Chondrocyte (in vitro differentiated cells): ENCODE measurements at regions not wholly inside any gene's neighbourhood (a gene's known extent, or its start where the extent isn't known, plus 50 kb on each side); places are given as distances from the start of the nearest gene placed in this dataset.

Experiments used
- DNase-seq: peaks from one replicate; pipeline ENCODE4 v3.0.0; 2021; ENCODE audit warnings: mixed read lengths, low spot score
- H3K27ac Mint-ChIP-seq: one replicate; pipeline ENCODE4 v1.8.0; 2021; ENCODE audit warnings: mild to moderate bottlenecking, moderate library complexity, mixed read lengths; ENCODE audit not compliant: unreplicated experiment
- H3K27me3 Mint-ChIP-seq: 2 replicates; pipeline ENCODE4 v1.8.0; 2021; ENCODE audit warnings: low read depth, mixed read lengths
- H3K36me3 Mint-ChIP-seq: 2 replicates; pipeline ENCODE4 v1.8.0; 2021; ENCODE audit warnings: low read depth, mixed read lengths
- H3K4me1 Mint-ChIP-seq: 2 replicates; pipeline ENCODE4 v1.8.0; 2021; ENCODE audit warnings: low read depth, mild to moderate bottlenecking, mixed read lengths
- H3K4me3 Mint-ChIP-seq: one replicate; pipeline ENCODE4 v1.8.0; 2021; ENCODE audit warnings: mild to moderate bottlenecking, moderate library complexity, mixed read lengths; ENCODE audit not compliant: unreplicated experiment
- H3K9me3 Mint-ChIP-seq: 2 replicates; pipeline ENCODE4 v1.8.0; 2021; ENCODE audit warnings: low read depth, mixed read lengths
- CTCF ChIP-seq: fragments of 200-600 bp; sonication (generic); IDR thresholded peaks from 2 replicates; pipeline ENCODE4 v1.5.0; 2021; ENCODE audit warnings: antibody characterized with exemption, mild to moderate bottlenecking, moderate library complexity

DNA sequence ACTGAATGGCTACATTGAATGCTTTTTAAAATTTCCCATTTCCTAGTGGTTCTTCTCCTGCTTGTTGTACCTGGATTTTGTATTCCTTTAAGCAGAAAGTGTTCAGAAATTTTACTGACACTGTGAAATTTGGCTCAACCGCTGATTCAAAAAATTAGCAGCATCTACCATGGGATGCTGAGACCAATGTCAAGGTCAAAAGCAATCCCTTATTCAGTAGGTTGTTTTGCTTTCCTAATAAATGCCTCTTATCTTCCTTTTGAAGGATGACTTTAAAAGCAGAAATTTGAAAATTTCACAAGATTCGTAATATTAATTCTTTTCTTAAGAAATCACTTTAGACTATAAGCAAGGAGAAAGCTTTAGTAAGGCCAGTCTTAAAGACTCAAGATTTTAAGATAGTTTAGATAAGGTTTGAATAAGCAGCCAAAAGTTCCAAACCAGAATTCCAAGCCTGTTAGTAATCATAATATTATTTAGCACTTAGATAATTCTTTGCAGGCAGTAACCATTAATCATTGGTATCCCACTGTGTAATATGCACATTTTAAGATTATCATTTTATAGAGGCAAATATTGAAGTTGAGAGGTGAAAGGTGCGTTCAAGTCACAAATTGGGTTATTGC is 508.8 kb downstream of the ANKRD50 start:
- Mint-ChIP-seq H3K36me3 (no peaks in the 10 kb centered on the region), H3K9me3 (no peaks in the 10 kb centered on the region), H3K4me1 (peaks cover 66% of the 10 kb centered on the region), H3K4me3 (no peak overlapping the region), H3K27ac (peak overlapping the region; percentile 49), H3K27me3 (no peaks in the 10 kb centered on the region)
- TF ChIP-seq CTCF, result no peak
- no peak for DNase-seq

DNA sequence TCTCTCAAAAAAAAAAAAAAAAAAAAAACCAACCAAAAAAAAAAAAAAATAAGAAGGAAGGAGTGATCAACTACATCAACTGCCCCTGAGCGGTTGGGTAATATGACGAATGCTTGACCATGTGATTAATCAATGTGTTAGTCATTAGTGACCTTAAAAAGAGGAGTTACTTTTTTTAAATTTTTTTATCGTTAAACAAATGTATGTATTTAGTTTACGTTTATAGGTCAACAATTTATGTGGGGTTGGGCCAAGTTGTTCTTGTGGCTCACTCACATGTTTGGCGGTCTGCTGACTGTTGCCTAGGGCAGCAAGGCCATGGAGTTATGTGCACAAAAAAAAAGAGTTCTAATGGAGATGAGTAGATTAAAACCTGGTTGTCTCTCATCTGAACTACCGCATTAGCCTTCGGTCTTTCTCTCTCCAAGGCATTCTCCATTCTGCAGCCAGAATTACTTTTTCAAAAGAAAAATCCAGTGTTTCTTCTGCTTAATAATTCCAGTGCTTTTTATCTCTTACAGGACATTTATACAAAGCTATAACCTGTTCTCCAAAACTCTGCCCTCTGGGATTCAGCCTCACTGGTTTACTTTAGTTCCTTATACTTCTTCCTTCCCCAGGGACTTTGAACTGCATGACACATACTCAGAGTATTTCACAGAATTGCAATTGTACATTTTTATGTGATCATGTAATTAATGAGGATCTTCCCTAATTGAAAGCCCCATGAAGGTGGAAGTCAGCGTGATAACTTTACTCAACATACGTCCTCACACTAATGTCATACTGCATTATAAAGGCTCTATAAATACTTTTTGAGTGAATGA is 505.5 kb downstream of the ANKRD50 start:
- Mint-ChIP-seq H3K4me3 (no peak overlapping the region), H3K4me1 (peaks cover 54% of the 10 kb centered on the region), H3K9me3 (no peaks in the 10 kb centered on the region), H3K27ac (peak overlapping the region; percentile 73), H3K27me3 (no peaks in the 10 kb centered on the region), H3K36me3 (no peaks in the 10 kb centered on the region)
- no peak for TF ChIP-seq CTCF
- DNase-seq, result no peak

GRCh38 chr4:124209211-124209610 is 503.3 kb downstream of the ANKRD50 start:
- Mint-ChIP-seq H3K36me3 (no peaks in the 10 kb centered on the region), H3K9me3 (no peaks in the 10 kb centered on the region), H3K27me3 (no peaks in the 10 kb centered on the region), H3K27ac (no peak overlapping the region), H3K4me1 (peaks cover 53% of the 10 kb centered on the region), H3K4me3 (no peak overlapping the region)
- TF ChIP-seq CTCF, result no peak
- no peak for DNase-seq

DNA sequence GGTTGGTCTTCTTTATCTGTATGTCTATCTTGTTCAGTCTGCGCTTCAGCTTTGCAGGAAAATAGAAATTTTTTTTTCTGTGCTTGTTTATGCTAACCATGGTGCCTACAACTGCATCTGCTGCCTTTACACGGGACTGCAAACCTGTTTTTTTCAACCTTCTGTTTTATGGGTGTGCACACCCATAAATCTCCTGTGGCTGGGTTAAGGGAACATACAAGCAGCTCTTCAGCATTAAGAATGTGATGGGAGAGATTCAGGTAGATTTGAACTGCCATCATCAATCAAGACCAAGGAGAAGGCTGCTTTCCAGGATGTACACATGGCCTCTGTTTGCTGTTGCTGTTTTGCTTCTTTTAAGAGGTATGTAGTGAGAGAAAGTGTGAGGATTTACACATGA is 502.9 kb downstream of the ANKRD50 start:
- no peak for TF ChIP-seq CTCF
- Mint-ChIP-seq H3K4me1 (peaks cover 50% of the 10 kb centered on the region), H3K4me3 (no peak overlapping the region), H3K27me3 (no peaks in the 10 kb centered on the region), H3K9me3 (no peaks in the 10 kb centered on the region), H3K27ac (no peak overlapping the region), H3K36me3 (no peaks in the 10 kb centered on the region)
- DNase-seq, result no peak

DNA sequence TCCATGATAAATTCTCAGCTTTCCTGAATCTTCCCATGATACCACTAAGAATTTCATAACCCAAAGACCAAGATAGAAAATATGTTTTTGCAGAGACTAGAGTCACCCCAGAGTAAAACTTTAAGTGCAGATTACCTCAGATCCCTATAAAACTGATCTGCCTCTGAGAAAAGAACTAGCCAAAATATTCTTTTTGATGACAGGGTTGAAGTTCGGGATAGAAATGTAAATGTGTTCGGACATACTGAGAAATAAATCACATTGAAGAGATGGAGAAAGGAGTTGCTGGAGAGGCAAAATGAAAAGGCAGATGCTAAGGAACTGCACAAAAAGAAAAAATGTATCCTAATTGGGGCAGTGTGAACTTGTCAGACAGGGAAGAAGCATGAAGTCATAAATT is 501.8 kb downstream of the ANKRD50 start:
- Mint-ChIP-seq H3K27me3 (no peaks in the 10 kb centered on the region), H3K27ac (no peak overlapping the region), H3K36me3 (no peaks in the 10 kb centered on the region), H3K9me3 (no peaks in the 10 kb centered on the region), H3K4me3 (no peak overlapping the region), H3K4me1 (peaks cover 44% of the 10 kb centered on the region)
- no peak for TF ChIP-seq CTCF
- no peak for DNase-seq
